Brain microvascular endothelial cell (primary cell): ENCODE measurements at regions not wholly inside any gene's neighbourhood (a gene's known extent, or its start where the extent isn't known, plus 50 kb on each side); places are given as distances from the start of the nearest gene placed in this dataset.

ENCODE experiments used
- DNase-seq: peaks from one replicate; pipeline ENCODE4 v3.0.0-alpha.2; 2020
- H3K27ac ChIP-seq: fragments of 250-450 bp; sonication (Bioruptor Pico); 2 replicates; pipeline ENCODE4 v1.5.1; 2020; ENCODE audit warnings: mild to moderate bottlenecking, moderate library complexity
- H3K27me3 ChIP-seq: fragments of 250-450 bp; sonication (Bioruptor Pico); replicated peaks from 2 replicates; pipeline ENCODE4 v1.5.1; 2020; ENCODE audit warnings: mild to moderate bottlenecking
- H3K36me3 ChIP-seq: fragments of 250-450 bp; sonication (Bioruptor Pico); replicated peaks from 2 replicates; pipeline ENCODE4 v1.5.1; 2020; ENCODE audit warnings: mild to moderate bottlenecking
- H3K4me3 ChIP-seq: 2 replicates; pipeline ENCODE4 v1.5.1; 2011; ENCODE audit warnings: low read depth, mild to moderate bottlenecking, control low read depth, low read length, moderate library complexity
- in situ Hi-C: cut with HindIII; loops from 2 replicates; pipeline ENCODE4 v1.10.0; 2017; ENCODE audit warnings: low sequenced_read_pairs, low pct_ligation_motif_present
- TF ChIP-seq, protein P1 (sequence below): IDR thresholded peaks from 2 replicates; pipeline ENCODE4 v1.5.1; 2011; ENCODE audit warnings: low read depth, mild to moderate bottlenecking, moderate library complexity, low read length, control low read depth, inconsistent platforms; ENCODE audit errors: missing control alignments

DNA sequence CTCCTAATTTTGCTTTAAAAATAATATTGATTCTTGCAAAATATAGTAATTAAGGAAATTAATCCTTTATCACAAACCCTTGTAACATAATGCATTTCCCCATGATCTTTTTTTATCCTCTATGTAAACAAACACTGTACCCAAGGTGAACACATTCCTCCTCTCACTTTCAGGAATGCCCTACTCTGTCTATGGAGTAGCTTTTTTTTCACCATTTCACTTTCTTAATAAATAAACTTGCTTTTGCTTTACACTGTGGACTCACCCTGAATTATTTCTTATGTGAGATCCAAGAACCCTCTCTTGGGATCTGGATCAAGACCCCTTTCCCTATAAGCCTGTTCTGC lies 90.5 kb upstream of the LRRN1 start:
- Histone ChIP-seq H3K4me3 (no peak overlapping the region), H3K36me3 (no peaks in the 10 kb centered on the region), H3K27me3 (no peaks in the 10 kb centered on the region), H3K27ac (no peak overlapping the region)
- TF ChIP-seq, protein P1, sequence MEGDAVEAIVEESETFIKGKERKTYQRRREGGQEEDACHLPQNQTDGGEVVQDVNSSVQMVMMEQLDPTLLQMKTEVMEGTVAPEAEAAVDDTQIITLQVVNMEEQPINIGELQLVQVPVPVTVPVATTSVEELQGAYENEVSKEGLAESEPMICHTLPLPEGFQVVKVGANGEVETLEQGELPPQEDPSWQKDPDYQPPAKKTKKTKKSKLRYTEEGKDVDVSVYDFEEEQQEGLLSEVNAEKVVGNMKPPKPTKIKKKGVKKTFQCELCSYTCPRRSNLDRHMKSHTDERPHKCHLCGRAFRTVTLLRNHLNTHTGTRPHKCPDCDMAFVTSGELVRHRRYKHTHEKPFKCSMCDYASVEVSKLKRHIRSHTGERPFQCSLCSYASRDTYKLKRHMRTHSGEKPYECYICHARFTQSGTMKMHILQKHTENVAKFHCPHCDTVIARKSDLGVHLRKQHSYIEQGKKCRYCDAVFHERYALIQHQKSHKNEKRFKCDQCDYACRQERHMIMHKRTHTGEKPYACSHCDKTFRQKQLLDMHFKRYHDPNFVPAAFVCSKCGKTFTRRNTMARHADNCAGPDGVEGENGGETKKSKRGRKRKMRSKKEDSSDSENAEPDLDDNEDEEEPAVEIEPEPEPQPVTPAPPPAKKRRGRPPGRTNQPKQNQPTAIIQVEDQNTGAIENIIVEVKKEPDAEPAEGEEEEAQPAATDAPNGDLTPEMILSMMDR: no peak
- DNase-seq: no peak
- in situ Hi-C loops: no loop called here

DNA sequence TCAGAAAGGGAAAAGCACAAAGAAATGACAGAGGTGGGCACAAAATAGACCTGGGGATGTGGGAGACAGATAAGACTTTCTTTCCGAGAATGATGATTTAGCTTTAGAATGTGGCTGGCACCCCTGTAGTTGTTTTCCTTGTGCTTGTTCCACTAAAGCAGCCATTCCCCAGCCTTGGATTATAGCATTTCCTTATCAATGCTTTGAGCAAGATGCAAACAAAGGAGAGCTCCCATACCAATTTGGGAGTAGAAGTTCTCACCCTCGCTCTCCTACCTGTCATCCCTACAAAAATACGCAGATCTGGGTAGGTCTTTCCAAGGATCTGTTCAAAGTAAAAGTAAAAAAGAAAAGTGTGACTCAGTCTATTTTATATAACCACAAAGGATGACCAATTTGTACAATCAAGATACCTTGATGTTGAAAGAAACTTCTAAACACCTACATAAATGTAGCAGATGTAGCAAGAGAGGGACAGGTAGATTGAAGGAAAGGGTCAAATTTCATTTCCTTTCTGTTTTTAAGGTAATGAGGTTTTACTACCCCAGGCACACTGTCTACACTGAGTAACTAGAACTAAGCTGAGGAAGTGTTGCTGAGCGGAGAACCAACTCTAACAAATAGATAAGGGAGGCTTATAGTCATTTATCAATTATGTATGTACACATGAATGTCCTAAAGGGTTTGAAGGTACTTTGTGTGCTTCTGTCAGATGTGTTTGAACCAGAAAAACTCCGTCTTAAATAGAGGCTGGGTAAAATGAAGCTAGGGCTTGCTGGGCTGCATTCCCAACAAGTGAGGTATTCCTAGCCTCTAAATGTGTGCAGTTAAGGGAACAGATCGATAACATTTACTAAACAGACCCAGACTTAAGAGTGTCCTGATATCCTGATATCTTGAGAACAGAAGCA lies 91.1 kb upstream of the LRRN1 start:
- no peaks in the 10 kb centered on the region for H3K36me3 ChIP-seq
- H3K27ac ChIP-seq: no peak overlapping the region
- TF ChIP-seq, protein P1: no peak
- in situ Hi-C loops: no loop called here
- no peaks in the 10 kb centered on the region for H3K27me3 ChIP-seq
- no peak overlapping the region for H3K4me3 ChIP-seq
- DNase-seq: no peak

DNA sequence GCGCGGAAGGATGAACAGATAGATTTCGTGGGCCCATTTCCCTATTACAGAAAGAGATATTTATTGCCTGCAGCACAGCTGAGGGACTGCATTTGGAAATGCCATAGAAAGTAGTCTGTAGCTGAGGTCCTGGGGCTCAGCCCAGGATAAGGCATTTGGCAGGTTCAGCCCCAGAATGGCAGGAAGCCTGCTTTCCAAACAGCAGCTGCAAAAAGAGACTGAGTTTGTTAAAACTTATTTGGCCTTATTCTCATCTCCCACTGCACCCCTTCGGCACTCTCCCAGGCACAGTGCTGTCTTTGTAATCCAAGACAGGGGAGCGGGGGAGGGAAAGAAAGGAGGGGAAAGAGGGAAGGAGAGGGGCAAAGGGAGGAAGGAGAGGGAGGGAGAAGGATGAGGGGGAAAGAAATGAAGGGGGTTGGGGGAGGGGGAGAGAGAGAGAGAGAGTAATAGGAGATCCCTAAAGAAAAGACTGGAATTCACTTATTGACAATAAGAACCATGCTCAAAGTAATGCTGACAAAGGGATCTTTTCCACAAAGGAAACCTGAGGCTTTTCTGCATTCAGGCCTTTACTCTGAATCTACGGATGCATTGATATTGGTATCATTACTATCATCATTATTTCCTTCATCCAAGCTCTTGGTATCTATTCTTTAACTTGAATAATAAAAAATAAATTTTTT lies 94.0 kb upstream of the LRRN1 start:
- TF ChIP-seq, protein P1: no peak
- in situ Hi-C loops: no loop called here
- Histone ChIP-seq H3K27ac (no peak overlapping the region), H3K27me3 (no peaks in the 10 kb centered on the region), H3K36me3 (no peaks in the 10 kb centered on the region), H3K4me3 (no peak overlapping the region)
- DNase-seq: no peak

DNA sequence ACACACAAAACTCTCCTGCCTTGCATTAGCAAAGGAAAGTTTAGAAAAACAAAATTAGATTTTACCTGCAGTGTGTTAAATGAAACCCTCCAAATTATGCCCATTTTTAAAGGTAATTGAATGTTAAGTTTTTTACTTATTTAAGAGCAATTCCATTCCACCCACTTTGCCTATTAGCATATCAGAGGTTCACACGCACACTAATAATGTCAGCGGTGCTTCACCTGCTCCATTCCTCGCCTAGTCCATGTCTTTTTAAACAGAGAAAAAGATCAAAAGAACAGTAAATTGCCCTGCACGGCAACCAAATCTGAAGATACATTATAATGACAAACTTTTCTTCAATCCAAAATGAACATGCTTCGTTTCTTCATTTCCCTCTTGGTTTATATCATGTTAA lies 97.3 kb upstream of the LRRN1 start:
- Histone ChIP-seq H3K36me3 (no peaks in the 10 kb centered on the region), H3K27ac (no peak overlapping the region), H3K4me3 (no peak overlapping the region), H3K27me3 (no peaks in the 10 kb centered on the region)
- in situ Hi-C loops: no loop called here
- no peak for DNase-seq
- TF ChIP-seq, protein P1: no peak

DNA sequence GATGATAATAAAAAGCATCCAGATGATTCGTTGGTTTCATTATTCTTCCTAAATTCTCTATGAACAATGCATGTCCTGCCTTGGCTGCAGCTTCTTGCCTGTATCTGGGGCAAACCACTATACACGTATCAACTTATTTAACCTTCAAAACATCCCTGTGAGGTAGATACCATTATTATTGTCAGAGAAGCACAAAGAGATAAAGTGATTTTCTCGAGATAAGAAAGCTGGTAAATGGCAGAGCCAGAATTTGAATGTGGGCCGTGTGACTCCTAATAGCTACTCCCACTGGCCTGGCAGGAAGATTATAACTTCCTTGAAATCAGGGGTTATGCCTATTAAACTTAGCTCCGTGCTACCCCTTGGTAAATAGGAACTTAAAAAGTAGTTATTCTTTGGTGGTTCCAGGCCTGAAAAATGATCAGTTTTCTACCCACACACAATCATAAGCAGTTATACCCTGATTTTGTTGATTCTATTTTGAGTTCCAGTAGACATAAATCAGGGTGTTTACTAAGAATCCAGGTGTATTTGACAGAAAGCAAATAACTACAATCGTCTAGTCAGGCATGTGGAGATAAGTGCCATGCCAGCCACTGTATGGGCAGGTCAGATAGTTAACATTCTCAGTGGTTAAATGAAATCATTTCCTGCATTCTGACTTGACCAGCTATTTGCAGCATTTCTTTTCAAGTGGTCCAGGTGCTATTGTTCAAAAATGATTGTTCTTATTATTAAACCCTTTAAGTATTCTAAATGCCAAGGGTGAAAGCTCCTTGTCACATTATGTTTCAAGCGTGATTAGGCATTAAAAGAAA lies 99.2 kb upstream of the LRRN1 start:
- TF ChIP-seq, protein P1: no peak
- no peak for DNase-seq
- no peak overlapping the region for H3K27ac ChIP-seq
- no peaks in the 10 kb centered on the region for H3K27me3 ChIP-seq
- in situ Hi-C loops: no loop called here
- no peak overlapping the region for H3K4me3 ChIP-seq
- H3K36me3 ChIP-seq: no peaks in the 10 kb centered on the region
